Keratinocyte (primary cell): ENCODE measurements at regions not wholly inside any gene's neighbourhood (a gene's known extent, or its start where the extent isn't known, plus 50 kb on each side); places are given as distances from the start of the nearest gene placed in this dataset.

Experiments used
- DNase-seq: peaks from one replicate; pipeline ENCODE4 v3.0.0-alpha.2; 2011; ENCODE audit warnings: low read depth, missing footprints, low spot score
- FAIRE-seq: peaks from 2 replicates; lab custom pipeline; 2011; peaks lifted over from hg19 to GRCh38; lab: Jason Lieb, UNC
- H2AFZ ChIP-seq: 2 replicates; pipeline ENCODE4 v1.6.0; 2012; ENCODE audit warnings: low read length, control low read depth, inconsistent platforms; ENCODE audit not compliant: control insufficient read depth
- H3K27ac ChIP-seq: 2 replicates; pipeline ENCODE4 v1.5.1; 2011; ENCODE audit warnings: low read length; ENCODE audit not compliant: control insufficient read depth, insufficient read depth
- H3K27me3 ChIP-seq: 3 replicates; pipeline ENCODE4 v1.6.0; 2011; ENCODE audit warnings: low read length; ENCODE audit not compliant: control insufficient read depth, insufficient read depth; ENCODE audit errors: extremely low read depth
- H3K36me3 ChIP-seq, 2 experiments: 2 replicates in 1 of 2; 3 replicates in 1 of 2; pipeline ENCODE4 v1.5.1; 2011; ENCODE audit warnings: low read length in 2 of 2, mild to moderate bottlenecking in 1 of 2; ENCODE audit not compliant: control insufficient read depth in 2 of 2, insufficient read depth in 2 of 2; ENCODE audit errors: extremely low read depth in 1 of 2
- H3K4me1 ChIP-seq: 3 replicates; pipeline ENCODE4 v1.5.1; 2011; ENCODE audit warnings: low read length; ENCODE audit not compliant: control insufficient read depth, insufficient read depth; ENCODE audit errors: extremely low read depth
- H3K4me2 ChIP-seq: 3 replicates; pipeline ENCODE4 v1.6.0; 2011; ENCODE audit warnings: low read depth, low read length; ENCODE audit not compliant: control insufficient read depth, insufficient read depth; ENCODE audit errors: extremely low read depth
- H3K4me3 ChIP-seq, 3 experiments: fragments of 200-600 bp in 1 of 3; sonication (generic) in 1 of 3; 2 replicates in 2 of 3; 3 replicates in 1 of 3; pipeline ENCODE4 v1.5.1; 2011 to 2016; ENCODE audit warnings: low read length in 3 of 3, mild to moderate bottlenecking in 3 of 3, control low read depth in 2 of 3, inconsistent platforms in 1 of 3, low read depth in 1 of 3, mixed read lengths in 1 of 3, mixed run types in 1 of 3, moderate library complexity in 1 of 3; ENCODE audit not compliant: control insufficient read depth in 2 of 3, insufficient read depth in 2 of 3; ENCODE audit errors: extremely low read depth in 1 of 3
- H3K79me2 ChIP-seq: 2 replicates; pipeline ENCODE4 v1.6.0; 2012; ENCODE audit warnings: low read length; ENCODE audit not compliant: control insufficient read depth, insufficient read depth
- H3K9ac ChIP-seq: 3 replicates; pipeline ENCODE4 v1.6.0; 2011; ENCODE audit warnings: low read length; ENCODE audit not compliant: control insufficient read depth, insufficient read depth; ENCODE audit errors: extremely low read depth
- H3K9me1 ChIP-seq: 3 replicates; pipeline ENCODE4 v1.6.0; 2011; ENCODE audit warnings: low read length; ENCODE audit not compliant: control insufficient read depth, insufficient read depth; ENCODE audit errors: extremely low read depth
- H3K9me3 ChIP-seq: 2 replicates; pipeline ENCODE4 v1.5.1; 2012; ENCODE audit warnings: low read depth, low read length; ENCODE audit not compliant: control insufficient read depth
- H4K20me1 ChIP-seq: 3 replicates; pipeline ENCODE4 v1.6.0; 2011; ENCODE audit warnings: low read length; ENCODE audit not compliant: control insufficient read depth, insufficient read depth; ENCODE audit errors: extremely low read depth
- CTCF ChIP-seq, 3 experiments: IDR thresholded peaks in 1 of 3; conservative IDR thresholded peaks in 1 of 3; optimal IDR thresholded peaks in 1 of 3; 2 replicates in 2 of 3; 3 replicates in 1 of 3; pipeline versions ENCODE3 to v1.5.1; 2011; ENCODE audit warnings: low read length in 3 of 3, mild to moderate bottlenecking in 3 of 3, moderate library complexity in 2 of 3, control low read depth in 1 of 3, inconsistent platforms in 1 of 3; ENCODE audit not compliant: insufficient read depth in 2 of 3; ENCODE audit errors: extremely low read depth in 1 of 3
- EZH2 ChIP-seq: IDR thresholded peaks from one replicate; pipeline ENCODE4 v1.6.1; 2012; ENCODE audit warnings: inconsistent platforms, mild to moderate bottlenecking, low read length, moderate library complexity
- dilution Hi-C: fragments of 300-500 bp; cut with MboI; formaldehyde crosslinking; loops from one replicate; pipeline ENCODE4 v1.7.0; 2020; ENCODE audit warnings: low sequenced_read_pairs; ENCODE audit not compliant: extremely low pct_ligation_motif_present

- Histone ChIP-seq H3K79me2 (no peaks in the 10 kb centered on the region), H2AFZ (no peak overlapping the region), H3K4me3 (no peak overlapping the region), H3K27ac (no peak overlapping the region), H3K27me3 (no peaks in the 10 kb centered on the region), H3K36me3 (no peaks in the 10 kb centered on the region), H3K9me3 (no peaks in the 10 kb centered on the region), H3K9me1 (no peaks in the 10 kb centered on the region), H3K4me2 (no peak overlapping the region), H3K9ac (no peak overlapping the region), H4K20me1 (no peaks in the 10 kb centered on the region), H3K4me1 (no peaks in the 10 kb centered on the region)
- TF ChIP-seq EZH2 (no peak), CTCF (optimal IDR thresholded peaks at IDR 0.05 in 1 of 3, IDR thresholded peaks at IDR 0.05 in 1 of 3, conservative IDR thresholded peaks at IDR 0.05 in 1 of 3; ENCODE audit: extremely low read depth in 1 of 3, insufficient read depth in 2 of 3, low read length in 3 of 3) (no peak)
- dilution Hi-C loops, result no loop called here
- DNase-seq (no peak), FAIRE-seq (no peak)
These were observed 270.0 kb upstream of the ITGA1 start for GRCh38 chr5:52517667-52518066.

GRCh38 chr5:52520171-52520570 lies 267.5 kb upstream of the ITGA1 start:
- no peak for DNase-seq
- Histone ChIP-seq H3K4me1 (no peaks in the 10 kb centered on the region), H3K79me2 (no peaks in the 10 kb centered on the region), H3K9ac (no peak overlapping the region), H3K9me3 (no peaks in the 10 kb centered on the region), H3K27me3 (no peaks in the 10 kb centered on the region), H3K36me3 (no peaks in the 10 kb centered on the region), H4K20me1 (no peaks in the 10 kb centered on the region), H3K4me2 (no peak overlapping the region), H3K9me1 (no peaks in the 10 kb centered on the region), H3K27ac (no peak overlapping the region), H3K4me3 (no peak overlapping the region), H2AFZ (no peak overlapping the region)
- TF ChIP-seq CTCF (optimal IDR thresholded peaks at IDR 0.05 in 1 of 3, IDR thresholded peaks at IDR 0.05 in 1 of 3, conservative IDR thresholded peaks at IDR 0.05 in 1 of 3; ENCODE audit: extremely low read depth in 1 of 3, insufficient read depth in 2 of 3, low read length in 3 of 3), result no peak
- no peak for TF ChIP-seq EZH2
- FAIRE-seq, result no peak
- dilution Hi-C loops, result no loop called here
